ENCODE measurements at regions not wholly inside any gene's neighbourhood (a gene's known extent, or its start where the extent isn't known, plus 50 kb on each side); places are given as distances from the start of the nearest gene placed in this dataset.

DNA sequence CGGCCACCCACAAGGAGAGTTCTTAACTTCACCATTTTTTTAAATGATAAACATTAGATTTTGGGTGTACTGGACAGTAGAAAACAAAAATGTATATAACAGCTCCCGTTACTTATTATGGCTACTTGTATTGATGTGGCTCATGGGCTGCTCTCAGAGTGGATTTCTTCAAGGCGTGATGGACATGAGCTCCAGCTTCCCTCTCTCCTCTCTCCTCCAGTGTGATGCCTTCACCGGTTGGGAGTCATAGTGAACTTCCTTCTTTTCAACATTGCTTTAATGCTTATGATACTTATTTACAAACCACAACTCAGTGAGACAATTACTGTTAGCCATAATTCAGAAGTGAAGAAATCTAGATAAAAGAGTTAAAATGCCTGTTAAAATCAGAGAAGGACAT lies 515.2 kb downstream of the RNF144A start:
- Histone ChIP-seq H3K27ac (ENCODE audit: low read depth, low read length) (no peak overlapping the region), H3K4me3 (ENCODE audit: low read length) (no peak overlapping the region), H3K4me1 (ENCODE audit: control insufficient read depth, insufficient read depth, low read length) (peaks cover 4% of the 10 kb centered on the region), H3K27me3 (ENCODE audit: control insufficient read depth, insufficient read depth, low read length, poor library complexity, severe bottlenecking) (peaks cover 29% of the 10 kb centered on the region), H3K36me3 (ENCODE audit: control insufficient read depth, insufficient read depth, low read length) (no peaks in the 10 kb centered on the region), H3K9me3 (ENCODE audit: control insufficient read depth, low read length) (no peaks in the 10 kb centered on the region), H3K9ac (ENCODE audit: extremely low read depth, low read length, poor library complexity, severe bottlenecking) (no peak overlapping the region)
- TF ChIP-seq, protein P1, sequence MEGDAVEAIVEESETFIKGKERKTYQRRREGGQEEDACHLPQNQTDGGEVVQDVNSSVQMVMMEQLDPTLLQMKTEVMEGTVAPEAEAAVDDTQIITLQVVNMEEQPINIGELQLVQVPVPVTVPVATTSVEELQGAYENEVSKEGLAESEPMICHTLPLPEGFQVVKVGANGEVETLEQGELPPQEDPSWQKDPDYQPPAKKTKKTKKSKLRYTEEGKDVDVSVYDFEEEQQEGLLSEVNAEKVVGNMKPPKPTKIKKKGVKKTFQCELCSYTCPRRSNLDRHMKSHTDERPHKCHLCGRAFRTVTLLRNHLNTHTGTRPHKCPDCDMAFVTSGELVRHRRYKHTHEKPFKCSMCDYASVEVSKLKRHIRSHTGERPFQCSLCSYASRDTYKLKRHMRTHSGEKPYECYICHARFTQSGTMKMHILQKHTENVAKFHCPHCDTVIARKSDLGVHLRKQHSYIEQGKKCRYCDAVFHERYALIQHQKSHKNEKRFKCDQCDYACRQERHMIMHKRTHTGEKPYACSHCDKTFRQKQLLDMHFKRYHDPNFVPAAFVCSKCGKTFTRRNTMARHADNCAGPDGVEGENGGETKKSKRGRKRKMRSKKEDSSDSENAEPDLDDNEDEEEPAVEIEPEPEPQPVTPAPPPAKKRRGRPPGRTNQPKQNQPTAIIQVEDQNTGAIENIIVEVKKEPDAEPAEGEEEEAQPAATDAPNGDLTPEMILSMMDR (conservative IDR thresholded peaks at IDR 0.05) = no peak
- H3K4me1 Mint-ChIP-seq = peaks cover 5% of the 10 kb centered on the region
- 98 to 100% methylated on average over 2 to 4 of the region's 4 CpGs for WGBS, 2 experiments (ENCODE audit: insufficient coverage in 1 of 2, insufficient read length in 1 of 2)
- no peaks in the 10 kb centered on the region for H3K36me3 Mint-ChIP-seq (ENCODE audit: low read depth)
- H3K27me3 Mint-ChIP-seq (ENCODE audit: insufficient read depth) = peaks cover 20% of the 10 kb centered on the region
- no peak overlapping the region for H3K27ac Mint-ChIP-seq
- peaks cover 11% of the 10 kb centered on the region for H3K9me3 Mint-ChIP-seq
- DNase-seq = no peak
- no peak overlapping the region for H3K4me3 Mint-ChIP-seq

DNA sequence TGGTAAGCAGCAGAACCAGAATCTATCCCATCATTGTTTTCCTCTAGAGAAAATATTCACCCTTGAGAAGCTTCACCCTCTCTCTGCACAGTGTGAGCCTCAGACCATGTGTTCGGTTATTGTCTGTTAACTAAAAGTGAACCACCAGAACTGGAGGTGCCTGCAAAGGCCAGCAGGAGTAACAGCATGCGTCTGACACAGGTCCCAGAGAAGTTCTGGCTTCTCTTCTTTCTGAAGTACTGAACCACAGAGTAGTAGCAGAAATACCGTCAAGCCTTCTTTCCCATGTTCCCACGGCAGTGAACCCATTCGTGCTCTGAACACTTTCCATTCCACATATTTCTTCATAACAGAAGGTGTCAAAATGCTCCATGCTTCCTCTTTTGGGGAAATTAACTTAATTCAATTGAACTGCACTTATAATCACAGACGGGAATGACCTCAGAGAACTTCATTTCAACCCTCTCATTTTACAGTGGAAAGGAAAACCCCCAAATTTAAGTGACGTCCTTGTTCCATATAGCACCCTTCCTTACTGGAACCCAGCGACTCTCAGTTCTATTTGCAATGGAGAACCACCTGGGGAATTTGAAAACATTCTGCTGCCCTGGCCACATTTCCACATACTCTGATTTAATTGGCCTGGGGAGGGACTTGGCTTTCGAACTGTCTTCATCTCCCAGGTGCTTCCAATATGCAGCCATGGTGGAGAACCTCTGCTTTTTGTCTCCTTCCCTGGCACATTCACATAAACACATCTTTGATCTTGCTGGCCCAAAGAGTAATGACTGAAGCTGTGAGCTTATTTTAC lies 519.1 kb downstream of the RNF144A start:
- H3K36me3 ChIP-seq (ENCODE audit: control insufficient read depth, insufficient read depth, low read length) = no peaks in the 10 kb centered on the region
- H3K4me3 ChIP-seq (ENCODE audit: low read length) = no peak overlapping the region
- no peaks in the 10 kb centered on the region for H3K36me3 Mint-ChIP-seq (ENCODE audit: low read depth)
- H3K27ac ChIP-seq (ENCODE audit: low read depth, low read length) = no peak overlapping the region
- H3K4me1 ChIP-seq (ENCODE audit: control insufficient read depth, insufficient read depth, low read length) = no peaks in the 10 kb centered on the region
- H3K27ac Mint-ChIP-seq = no peak overlapping the region
- no peak overlapping the region for H3K9ac ChIP-seq (ENCODE audit: extremely low read depth, low read length, poor library complexity, severe bottlenecking)
- H3K27me3 Mint-ChIP-seq (ENCODE audit: insufficient read depth) = peaks cover 3% of the 10 kb centered on the region
- TF ChIP-seq, protein P1 (conservative IDR thresholded peaks at IDR 0.05) = no peak
- peaks cover 1% of the 10 kb centered on the region for H3K27me3 ChIP-seq (ENCODE audit: control insufficient read depth, insufficient read depth, low read length, poor library complexity, severe bottlenecking)
- H3K4me1 Mint-ChIP-seq = no peaks in the 10 kb centered on the region
- no peaks in the 10 kb centered on the region for H3K9me3 ChIP-seq (ENCODE audit: control insufficient read depth, low read length)
- 91% methylated on average over 5 to 9 of the region's 9 CpGs for WGBS, 2 experiments (ENCODE audit: insufficient coverage in 1 of 2, insufficient read length in 1 of 2)
- H3K9me3 Mint-ChIP-seq = peaks cover 11% of the 10 kb centered on the region
- H3K4me3 Mint-ChIP-seq = no peak overlapping the region
- DNase-seq = no peak

DNA sequence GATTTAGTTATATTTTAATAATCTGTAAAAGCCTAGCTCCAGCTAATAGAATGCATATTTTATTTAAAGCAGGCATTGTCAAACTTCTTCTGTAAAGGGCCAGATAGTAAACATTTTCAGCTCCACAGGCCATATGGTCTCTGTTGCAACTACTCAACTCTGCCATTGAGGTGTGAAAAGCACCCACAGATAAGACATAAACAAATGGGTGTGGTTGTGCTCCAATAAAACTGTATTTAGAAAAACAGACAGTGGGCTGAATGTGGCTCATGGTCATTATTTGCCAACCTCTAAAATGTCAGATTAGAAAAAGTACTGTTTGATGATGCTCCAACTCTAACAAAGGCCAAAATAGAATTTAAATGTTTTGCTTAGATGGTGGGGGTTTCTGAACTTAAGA lies 519.9 kb downstream of the RNF144A start:
- peaks cover 11% of the 10 kb centered on the region for H3K9me3 Mint-ChIP-seq
- H3K4me3 ChIP-seq (ENCODE audit: low read length) = no peak overlapping the region
- H3K4me1 Mint-ChIP-seq = no peaks in the 10 kb centered on the region
- H3K36me3 Mint-ChIP-seq (ENCODE audit: low read depth) = no peaks in the 10 kb centered on the region
- H3K9me3 ChIP-seq (ENCODE audit: control insufficient read depth, low read length) = no peaks in the 10 kb centered on the region
- no peak overlapping the region for H3K9ac ChIP-seq (ENCODE audit: extremely low read depth, low read length, poor library complexity, severe bottlenecking)
- H3K27ac Mint-ChIP-seq = no peak overlapping the region
- H3K36me3 ChIP-seq (ENCODE audit: control insufficient read depth, insufficient read depth, low read length) = no peaks in the 10 kb centered on the region
- no peak overlapping the region for H3K4me3 Mint-ChIP-seq
- no peaks in the 10 kb centered on the region for H3K4me1 ChIP-seq (ENCODE audit: control insufficient read depth, insufficient read depth, low read length)
- H3K27me3 Mint-ChIP-seq (ENCODE audit: insufficient read depth) = peaks cover 3% of the 10 kb centered on the region
- H3K27me3 ChIP-seq (ENCODE audit: control insufficient read depth, insufficient read depth, low read length, poor library complexity, severe bottlenecking) = no peaks in the 10 kb centered on the region
- H3K27ac ChIP-seq (ENCODE audit: low read depth, low read length) = no peak overlapping the region
- TF ChIP-seq, protein P1 (conservative IDR thresholded peaks at IDR 0.05) = no peak
- no peak for DNase-seq

Data from endodermal cell (in vitro differentiated cells).